ENCODE measurements at regions not wholly inside any gene's neighbourhood (a gene's known extent, or its start where the extent isn't known, plus 50 kb on each side); places are given as distances from the start of the nearest gene placed in this dataset.

DNA sequence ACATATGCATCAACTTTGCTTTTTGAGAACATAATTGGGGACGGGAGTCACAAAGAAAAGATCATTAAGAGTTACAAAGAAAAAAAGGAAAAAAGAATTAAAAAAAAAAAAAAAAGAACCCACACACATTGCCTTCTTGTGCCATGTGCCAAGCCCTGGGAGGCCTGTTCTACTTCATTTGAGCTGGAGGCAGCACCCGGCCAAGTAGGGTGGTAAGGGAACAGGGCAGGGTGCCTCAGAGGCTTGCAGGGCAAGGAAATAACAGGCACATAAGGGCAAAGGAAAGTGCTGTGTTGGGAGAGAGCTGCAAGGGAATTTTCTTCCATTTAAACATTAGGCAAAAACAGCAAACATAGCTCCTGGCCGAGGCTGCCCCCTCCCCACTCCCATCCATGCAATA, 418.0 kb downstream of the TMEM182 start:
- H3K36me3 ChIP-seq (ENCODE audit: control insufficient read depth in 2 of 2, extremely low read depth in 1 of 2, insufficient read depth in 2 of 2, low read length in 2 of 2): no peaks in the 10 kb centered on the region
- dilution Hi-C loops (cut with MboI; ENCODE audit: extremely low pct_ligation_motif_present, low sequenced_read_pairs): no loop called here
- H4K20me1 ChIP-seq (ENCODE audit: control insufficient read depth, extremely low read depth, insufficient read depth, low read length): no peaks in the 10 kb centered on the region
- H3K79me2 ChIP-seq (ENCODE audit: control insufficient read depth, insufficient read depth, low read length): no peaks in the 10 kb centered on the region
- no peak for DNase-seq (ENCODE audit: low read depth, low spot score)
- H3K4me2 ChIP-seq (ENCODE audit: control insufficient read depth, extremely low read depth, insufficient read depth, low read depth, low read length): no peak overlapping the region
- no peak for TF ChIP-seq EZH2 (IDR thresholded peaks at IDR 0.05; ENCODE audit: low read length)
- TF ChIP-seq, protein P1, sequence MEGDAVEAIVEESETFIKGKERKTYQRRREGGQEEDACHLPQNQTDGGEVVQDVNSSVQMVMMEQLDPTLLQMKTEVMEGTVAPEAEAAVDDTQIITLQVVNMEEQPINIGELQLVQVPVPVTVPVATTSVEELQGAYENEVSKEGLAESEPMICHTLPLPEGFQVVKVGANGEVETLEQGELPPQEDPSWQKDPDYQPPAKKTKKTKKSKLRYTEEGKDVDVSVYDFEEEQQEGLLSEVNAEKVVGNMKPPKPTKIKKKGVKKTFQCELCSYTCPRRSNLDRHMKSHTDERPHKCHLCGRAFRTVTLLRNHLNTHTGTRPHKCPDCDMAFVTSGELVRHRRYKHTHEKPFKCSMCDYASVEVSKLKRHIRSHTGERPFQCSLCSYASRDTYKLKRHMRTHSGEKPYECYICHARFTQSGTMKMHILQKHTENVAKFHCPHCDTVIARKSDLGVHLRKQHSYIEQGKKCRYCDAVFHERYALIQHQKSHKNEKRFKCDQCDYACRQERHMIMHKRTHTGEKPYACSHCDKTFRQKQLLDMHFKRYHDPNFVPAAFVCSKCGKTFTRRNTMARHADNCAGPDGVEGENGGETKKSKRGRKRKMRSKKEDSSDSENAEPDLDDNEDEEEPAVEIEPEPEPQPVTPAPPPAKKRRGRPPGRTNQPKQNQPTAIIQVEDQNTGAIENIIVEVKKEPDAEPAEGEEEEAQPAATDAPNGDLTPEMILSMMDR (optimal IDR thresholded peaks at IDR 0.05 in 1 of 3, IDR thresholded peaks at IDR 0.05 in 1 of 3, conservative IDR thresholded peaks at IDR 0.05 in 1 of 3; ENCODE audit: extremely low read depth in 1 of 3, insufficient read depth in 2 of 3, low read length in 3 of 3): no peak
- no peaks in the 10 kb centered on the region for H3K9me1 ChIP-seq (ENCODE audit: control insufficient read depth, extremely low read depth, insufficient read depth, low read length)
- no peak overlapping the region for H3K27ac ChIP-seq (ENCODE audit: control insufficient read depth, insufficient read depth, low read length)
- H3K4me3 ChIP-seq (ENCODE audit: control insufficient read depth in 2 of 3, extremely low read depth in 1 of 3, insufficient read depth in 2 of 3, low read depth in 1 of 3, low read length in 3 of 3): no peak overlapping the region
- no peak for FAIRE-seq
- H3K9me3 ChIP-seq (ENCODE audit: control insufficient read depth, low read depth, low read length): no peaks in the 10 kb centered on the region
- H2AFZ ChIP-seq (ENCODE audit: control insufficient read depth, low read length): no peak overlapping the region
- no peaks in the 10 kb centered on the region for H3K4me1 ChIP-seq (ENCODE audit: control insufficient read depth, extremely low read depth, insufficient read depth, low read length)
- no peak overlapping the region for H3K9ac ChIP-seq (ENCODE audit: control insufficient read depth, extremely low read depth, insufficient read depth, low read length)
- H3K27me3 ChIP-seq (ENCODE audit: control insufficient read depth, extremely low read depth, insufficient read depth, low read length): no peaks in the 10 kb centered on the region

DNA sequence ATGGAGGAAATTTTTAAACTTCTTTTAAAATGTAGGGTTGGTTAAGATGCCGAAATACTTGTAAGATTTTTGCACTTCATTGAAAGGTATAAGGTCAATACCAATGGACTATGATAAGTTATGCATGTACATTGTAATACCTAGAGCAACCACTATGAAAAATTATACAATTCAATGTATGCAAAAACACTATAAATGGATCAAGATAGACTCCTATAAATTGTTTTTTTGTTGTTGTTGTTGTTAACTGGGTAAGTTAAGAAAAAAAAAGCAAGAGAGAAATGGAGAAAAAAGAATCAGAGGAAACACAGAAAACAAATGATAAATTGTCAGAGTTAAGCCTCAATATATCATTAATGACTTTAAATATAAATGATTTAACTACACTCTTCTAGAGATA, 421.2 kb downstream of the TMEM182 start:
- no peak for FAIRE-seq

More for the DNA sequence above, 421.2 kb downstream of the TMEM182 start:
- H3K4me3 ChIP-seq (ENCODE audit: control insufficient read depth in 2 of 3, extremely low read depth in 1 of 3, insufficient read depth in 2 of 3, low read depth in 1 of 3, low read length in 3 of 3): no peak overlapping the region
- TF ChIP-seq, protein P1 (optimal IDR thresholded peaks at IDR 0.05 in 1 of 3, IDR thresholded peaks at IDR 0.05 in 1 of 3, conservative IDR thresholded peaks at IDR 0.05 in 1 of 3; ENCODE audit: extremely low read depth in 1 of 3, insufficient read depth in 2 of 3, low read length in 3 of 3): no peak
- no peak for TF ChIP-seq EZH2 (IDR thresholded peaks at IDR 0.05; ENCODE audit: low read length)
- no peak overlapping the region for H2AFZ ChIP-seq (ENCODE audit: control insufficient read depth, low read length)
- no peak for DNase-seq (ENCODE audit: low read depth, low spot score)
- no peak overlapping the region for H3K9ac ChIP-seq (ENCODE audit: control insufficient read depth, extremely low read depth, insufficient read depth, low read length)
- H3K4me1 ChIP-seq (ENCODE audit: control insufficient read depth, extremely low read depth, insufficient read depth, low read length): no peaks in the 10 kb centered on the region
- H4K20me1 ChIP-seq (ENCODE audit: control insufficient read depth, extremely low read depth, insufficient read depth, low read length): no peaks in the 10 kb centered on the region
- no peaks in the 10 kb centered on the region for H3K79me2 ChIP-seq (ENCODE audit: control insufficient read depth, insufficient read depth, low read length)
- H3K27ac ChIP-seq (ENCODE audit: control insufficient read depth, insufficient read depth, low read length): no peak overlapping the region
- no peaks in the 10 kb centered on the region for H3K9me3 ChIP-seq (ENCODE audit: control insufficient read depth, low read depth, low read length)
- H3K27me3 ChIP-seq (ENCODE audit: control insufficient read depth, extremely low read depth, insufficient read depth, low read length): no peaks in the 10 kb centered on the region
- no peaks in the 10 kb centered on the region for H3K9me1 ChIP-seq (ENCODE audit: control insufficient read depth, extremely low read depth, insufficient read depth, low read length)
- H3K4me2 ChIP-seq (ENCODE audit: control insufficient read depth, extremely low read depth, insufficient read depth, low read depth, low read length): no peak overlapping the region
- dilution Hi-C loops (cut with MboI; ENCODE audit: extremely low pct_ligation_motif_present, low sequenced_read_pairs): no loop called here
- H3K36me3 ChIP-seq (ENCODE audit: control insufficient read depth in 2 of 2, extremely low read depth in 1 of 2, insufficient read depth in 2 of 2, low read length in 2 of 2): no peaks in the 10 kb centered on the region
